CD4-positive, alpha-beta T cell treated with Interleukin-4 for 1 hour (primary cell): ENCODE measurements at regions not wholly inside any gene's neighbourhood (a gene's known extent, or its start where the extent isn't known, plus 50 kb on each side); places are given as distances from the start of the nearest gene placed in this dataset.
A peak's percentile ranks its signal among the peaks of the same experiment; 100 is the strongest.

Experiments used
- DNase-seq, 2 donors: peaks; one replicate each; pipeline ENCODE4 v3.0.0-alpha.2; 2020 to 2022

GRCh38 chr16:56087626-56088025 is 103.7 kb upstream of the GNAO1 start:
- DNase-seq, result no peak

- no peak for DNase-seq
Observed at GRCh38 chr16:56081371-56081770, 109.9 kb upstream of the GNAO1 start.

- DNase-seq, result no peak
Observed at GRCh38 chr16:56075732-56076388, 115.4 kb upstream of the GNAO1 start.

- DNase-seq, result no peak
Observed at GRCh38 chr16:56073508-56073907, 117.8 kb upstream of the GNAO1 start.

GRCh38 chr16:56072096-56072495 is 119.2 kb upstream of the GNAO1 start:
- no peak for DNase-seq

GRCh38 chr16:56068816-56069215 is 122.5 kb upstream of the GNAO1 start:
- no peak for DNase-seq

GRCh38 chr16:56068314-56068713 is 123.0 kb upstream of the GNAO1 start:
- no peak for DNase-seq

GRCh38 chr16:56067406-56067805 is 123.9 kb upstream of the GNAO1 start:
- no peak for DNase-seq

- DNase-seq, result no peak
Observed at GRCh38 chr16:56066617-56067016, 124.7 kb upstream of the GNAO1 start.

- DNase-seq, result no peak
Observed at GRCh38 chr16:56063111-56063510, 128.2 kb upstream of the GNAO1 start.

- no peak for DNase-seq
Observed at GRCh38 chr16:56057151-56057550, 134.1 kb upstream of the GNAO1 start.

- DNase-seq, result no peak
Observed at GRCh38 chr16:56050916-56051315, 140.4 kb upstream of the GNAO1 start.

- peak in 1 of 2 donors; percentile 7 for DNase-seq
Observed at GRCh38 chr16:56048425-56049105, 142.7 kb upstream of the GNAO1 start.

GRCh38 chr16:56047307-56048234 is 143.7 kb upstream of the GNAO1 start:
- no peak for DNase-seq

- no peak for DNase-seq
Observed at GRCh38 chr16:56042416-56042815, 148.9 kb upstream of the GNAO1 start.

- peak; percentile 15 to 47 for DNase-seq
Observed at GRCh38 chr16:56041556-56042140, 149.6 kb upstream of the GNAO1 start.

- no peak for DNase-seq
Observed at GRCh38 chr16:56038564-56039098, 152.7 kb upstream of the GNAO1 start.

GRCh38 chr16:56032072-56032471 is 156.9 kb upstream of the CES5A start:
- no peak for DNase-seq

GRCh38 chr16:56029026-56029425 is 153.9 kb upstream of the CES5A start:
- DNase-seq, result no peak

GRCh38 chr16:56022818-56023217 is 147.6 kb upstream of the CES5A start:
- no peak for DNase-seq

GRCh38 chr16:56019274-56019673 is 144.1 kb upstream of the CES5A start:
- DNase-seq, result no peak

- DNase-seq, result peak in 1 of 2 donors; percentile 10
Observed at GRCh38 chr16:56013962-56014552, 138.9 kb upstream of the CES5A start.

GRCh38 chr16:56012482-56012811 is 137.3 kb upstream of the CES5A start:
- DNase-seq, result no peak
